Sigmoid colon (tissue), 6 donors: ENCODE measurements at regions not wholly inside any gene's neighbourhood (a gene's known extent, or its start where the extent isn't known, plus 50 kb on each side); places are given as distances from the start of the nearest gene placed in this dataset.

ENCODE experiments used
- DNase-seq: peaks from one replicate; pipeline ENCODE4 v3.0.0-alpha.2; 2019
- H3K27ac ChIP-seq, 4 donors: fragments of 200-600 bp; sonication (generic); one replicate each; pipeline ENCODE4 v1.5.1; 2016 to 2019; ENCODE audit warnings: mild to moderate bottlenecking in 1 of 4
- H3K27me3 ChIP-seq, 3 donors: fragments of 200-600 bp; sonication (generic); one replicate each; pipeline ENCODE4 v1.5.1; 2019; ENCODE audit warnings: mild to moderate bottlenecking in 1 of 3
- H3K36me3 ChIP-seq, 4 donors: fragments of 200-600 bp; sonication (generic); one replicate each; pipeline ENCODE4 v1.5.1; 2016 to 2019
- H3K4me1 ChIP-seq, 4 donors: fragments of 200-600 bp; sonication (generic); one replicate each; pipeline ENCODE4 v1.5.1; 2017 to 2019
- H3K4me3 ChIP-seq, 4 donors: fragments of 200-600 bp; sonication (generic); one replicate each; pipeline ENCODE4 v1.5.1; 2017 to 2019; ENCODE audit warnings: mild to moderate bottlenecking in 2 of 4, moderate library complexity in 1 of 4
- H3K9me3 ChIP-seq, 4 donors: fragments of 200-600 bp in 3 of 4; sonication (generic) in 3 of 4; one replicate each; pipeline versions ENCODE4 v1.5.1 to v1.6.1; 2013 to 2019
- CTCF ChIP-seq, 4 experiments: fragments of 450-650 bp in 3 of 4; fragments of 200-600 bp in 1 of 4; IDR thresholded peaks; one replicate each; pipeline ENCODE4 v1.5.1; 2016 to 2019; ENCODE audit warnings: antibody characterized with exemption in 4 of 4, mild to moderate bottlenecking in 3 of 4, moderate library complexity in 2 of 4
- EP300 ChIP-seq, 4 donors: sonication (generic); formaldehyde crosslinking; IDR thresholded peaks; one replicate each; pipeline ENCODE4 v1.6.1; 2017; ENCODE audit warnings: antibody characterized with exemption in 4 of 4
- POLR2A ChIP-seq, 2 donors: fragments of 450-650 bp; IDR thresholded peaks; one replicate each; pipeline ENCODE4 v1.6.1; 2016; ENCODE audit warnings: antibody characterized with exemption in 2 of 2, mild to moderate bottlenecking in 2 of 2, moderate library complexity in 2 of 2
- POLR2AphosphoS5 ChIP-seq, 4 donors: sonication (generic); formaldehyde crosslinking; IDR thresholded peaks; one replicate each; pipeline ENCODE4 v1.6.1; 2017; ENCODE audit warnings: antibody characterized with exemption in 4 of 4
- WGBS, 2 donors: extraction: QIAGEN DNeasy Blood & Tissue Kit; methylation state at CpG; one replicate each; pipeline ENCODE4 v1.1.7; 2013; 5-methylcytosine and 5-hydroxymethylcytosine counted together
- intact Hi-C: fragments of 100-400 bp; cut with DNase I; formaldehyde crosslinking; loops from one replicate; pipeline ENCODE4 v1.15.1; 2023
- donor health status: healthy with polysubstance abuse.
- donor health status: healthy.

GRCh38 chr12:107465625-107466024 lies 220.0 kb upstream of the PWP1 start:
- no peaks in the 10 kb centered on the region for H3K27me3 ChIP-seq
- 85 to 86% methylated on average over 11 of the region's 11 CpGs for WGBS, 2 donors
- H3K4me1 ChIP-seq = peaks cover 0 to 9% (median 0%) of the 10 kb centered on the region in 4 donors
- DNase-seq = no peak
- no peaks in the 10 kb centered on the region for H3K36me3 ChIP-seq
- TF ChIP-seq POLR2AphosphoS5 (IDR thresholded peaks at IDR 0.05) (no peak), EP300 (IDR thresholded peaks at IDR 0.05) (no peak), POLR2A (IDR thresholded peaks at IDR 0.05) (no peak), CTCF (IDR thresholded peaks at IDR 0.05) (no peak)
- intact Hi-C loops = no loop called here
- no peaks in the 10 kb centered on the region for H3K9me3 ChIP-seq
- no peak overlapping the region for H3K27ac ChIP-seq
- no peak overlapping the region for H3K4me3 ChIP-seq

GRCh38 chr12:107467716-107468115 lies 217.9 kb upstream of the PWP1 start:
- TF ChIP-seq POLR2AphosphoS5 (IDR thresholded peaks at IDR 0.05) (no peak), CTCF (IDR thresholded peaks at IDR 0.05) (no peak), POLR2A (IDR thresholded peaks at IDR 0.05) (no peak), EP300 (IDR thresholded peaks at IDR 0.05) (no peak)
- peaks cover 0 to 17% (median 0%) of the 10 kb centered on the region in 4 donors for H3K4me1 ChIP-seq
- H3K36me3 ChIP-seq = no peaks in the 10 kb centered on the region
- peak overlapping the region in 1 of 4 donors; percentile 50 for H3K27ac ChIP-seq
- no peak overlapping the region for H3K4me3 ChIP-seq
- H3K27me3 ChIP-seq = no peaks in the 10 kb centered on the region
- H3K9me3 ChIP-seq = no peaks in the 10 kb centered on the region
- intact Hi-C loops = no loop called here
- 66 to 68% methylated on average over 6 of the region's 6 CpGs for WGBS, 2 donors
- DNase-seq = no peak

GRCh38 chr12:107468182-107468581 lies 217.4 kb upstream of the PWP1 start:
- TF ChIP-seq POLR2AphosphoS5 (IDR thresholded peaks at IDR 0.05) (no peak), EP300 (IDR thresholded peaks at IDR 0.05) (no peak), CTCF (IDR thresholded peaks at IDR 0.05) (no peak), POLR2A (IDR thresholded peaks at IDR 0.05) (no peak)
- Histone ChIP-seq H3K4me1 (peaks cover 0 to 21% (median 0%) of the 10 kb centered on the region in 4 donors), H3K27ac (peak overlapping the region in 1 of 4 donors; percentile 50), H3K36me3 (no peaks in the 10 kb centered on the region), H3K4me3 (no peak overlapping the region), H3K27me3 (no peaks in the 10 kb centered on the region), H3K9me3 (no peaks in the 10 kb centered on the region)
- intact Hi-C loops = no loop called here
- no peak for DNase-seq
- 39 to 49% methylated on average over 4 of the region's 4 CpGs for WGBS, 2 donors

- no peak overlapping the region for H3K27ac ChIP-seq
- intact Hi-C loops = no loop called here
- no peak for DNase-seq
- TF ChIP-seq CTCF (IDR thresholded peaks at IDR 0.05) = no peak
- TF ChIP-seq EP300 (IDR thresholded peaks at IDR 0.05) = no peak
- no peak for TF ChIP-seq POLR2AphosphoS5 (IDR thresholded peaks at IDR 0.05)
- TF ChIP-seq POLR2A (IDR thresholded peaks at IDR 0.05) = no peak
- H3K36me3 ChIP-seq = no peaks in the 10 kb centered on the region
- no peak overlapping the region for H3K4me3 ChIP-seq
- WGBS, 2 donors = 71 to 80% methylated on average over 4 of the region's 4 CpGs
- peaks cover 0 to 30% (median 3%) of the 10 kb centered on the region in 4 donors for H3K4me1 ChIP-seq
- no peaks in the 10 kb centered on the region for H3K27me3 ChIP-seq
- no peaks in the 10 kb centered on the region for H3K9me3 ChIP-seq
These were observed 216.6 kb upstream of the PWP1 start for GRCh38 chr12:107469011-107469410.

- no peaks in the 10 kb centered on the region for H3K27me3 ChIP-seq
- no peak for DNase-seq
- peaks cover 0 to 40% (median 4%) of the 10 kb centered on the region in 4 donors for H3K4me1 ChIP-seq
- no peaks in the 10 kb centered on the region for H3K36me3 ChIP-seq
- H3K27ac ChIP-seq = no peak overlapping the region
- TF ChIP-seq POLR2AphosphoS5 (IDR thresholded peaks at IDR 0.05) (no peak), CTCF (IDR thresholded peaks at IDR 0.05) (no peak), EP300 (IDR thresholded peaks at IDR 0.05) (no peak), POLR2A (IDR thresholded peaks at IDR 0.05) (no peak)
- no peaks in the 10 kb centered on the region for H3K9me3 ChIP-seq
- no peak overlapping the region for H3K4me3 ChIP-seq
- WGBS, 2 donors = 85 to 90% methylated on average over 8 of the region's 8 CpGs
- intact Hi-C loops = no loop called here
These were observed 215.0 kb upstream of the PWP1 start for GRCh38 chr12:107470645-107471044.
